GM12878 (cell line): ENCODE measurements at regions not wholly inside any gene's neighbourhood (a gene's known extent, or its start where the extent isn't known, plus 50 kb on each side); places are given as distances from the start of the nearest gene placed in this dataset.

ENCODE experiments used
- ATAC-seq: fragments of 200-7000 bp; cut with Tn5 transposase; 3 replicates; pipeline ENCODE4 v1.9.1; 2020; ENCODE audit warnings: mild to moderate bottlenecking, moderate library complexity
- BruUV-seq: library from RNA; stranded (reverse); fragments of 400-500 nt; replicated peaks from 2 replicates; lab custom pipeline; 2021; lab: Mats Ljungman, UMichigan
- CTCF ChIA-PET: fragments of 300-600 bp; sonication (Branson Sonifier 250); formaldehyde crosslinking; extraction: SDS; loops from one replicate; lab custom pipeline; 2021; ENCODE audit warnings: inconsistent platforms; lab: Yijun Ruan, JAX
- POLR2A ChIA-PET: fragments of 350-600 bp; formaldehyde crosslinking; extraction: SDS; loops from one replicate; lab custom pipeline; 2021; ENCODE audit warnings: inconsistent platforms; lab: Charles Lee
- RAD21 ChIA-PET: fragments of 300-600 bp; sonication (Branson Sonifier 250); formaldehyde crosslinking; loops from one replicate; lab custom pipeline; 2023; ENCODE audit warnings: antibody characterized with exemption; ENCODE audit not compliant: unreplicated experiment; lab: Charles Lee
- SMC1A ChIA-PET: fragments of 300-600 bp; sonication (Branson Sonifier 250); formaldehyde crosslinking; loops from one replicate; lab custom pipeline; 2023; ENCODE audit not compliant: unreplicated experiment, uncharacterized antibody; lab: Charles Lee
- DNase-seq: peaks from one replicate; pipeline ENCODE4 v3.0.0-alpha.2; 2011; ENCODE audit warnings: low read depth, low spot score
- FAIRE-seq: peaks from 3 replicates; lab custom pipeline; 2011; peaks lifted over from hg19 to GRCh38; lab: Jason Lieb, UNC
- H2AFZ ChIP-seq: 2 replicates; pipeline ENCODE4 v1.6.0; 2011; ENCODE audit warnings: low read depth, low read length, control low read depth; ENCODE audit not compliant: control insufficient read depth
- H3K27ac ChIP-seq: 2 replicates; pipeline ENCODE4 v1.5.1; 2011; ENCODE audit warnings: control low read depth; ENCODE audit not compliant: control insufficient read depth, insufficient read depth
- H3K27me3 ChIP-seq, 2 experiments: replicated peaks in 1 of 2; 2 replicates each; pipeline versions ENCODE4 v1.6.0 to v1.6.1; 2011; ENCODE audit warnings: low read length in 1 of 2; ENCODE audit not compliant: control insufficient read depth in 2 of 2, insufficient read depth in 2 of 2
- H3K36me3 ChIP-seq, 2 experiments: 2 replicates each; pipeline ENCODE4 v1.5.1; 2011; ENCODE audit warnings: low read length in 1 of 2; ENCODE audit not compliant: control insufficient read depth in 2 of 2, insufficient read depth in 2 of 2
- H3K4me1 ChIP-seq: 2 replicates; pipeline ENCODE4 v1.6.1; 2011; ENCODE audit warnings: mild to moderate bottlenecking, low read length, moderate library complexity, mixed read lengths; ENCODE audit not compliant: control insufficient read depth, insufficient read depth
- H3K4me2 ChIP-seq: 2 replicates; pipeline ENCODE4 v1.6.0; 2011; ENCODE audit warnings: control low read depth; ENCODE audit not compliant: control insufficient read depth, insufficient read depth
- H3K4me3 ChIP-seq: fragments of 200-600 bp; sonication (generic); 2 replicates; pipeline ENCODE4 v1.5.1; 2016
- H3K79me2 ChIP-seq: 2 replicates; pipeline ENCODE4 v1.6.0; 2011; ENCODE audit warnings: low read length; ENCODE audit not compliant: control insufficient read depth, insufficient read depth
- H3K9ac ChIP-seq: 2 replicates; pipeline ENCODE4 v1.8.0; 2011; ENCODE audit warnings: low read length, control low read depth, mixed read lengths; ENCODE audit not compliant: control insufficient read depth, insufficient read depth
- H3K9me3 ChIP-seq: replicated peaks from 3 replicates; pipeline ENCODE4 v1.5.1; 2011; ENCODE audit warnings: mild to moderate bottlenecking, low read length; ENCODE audit not compliant: control insufficient read depth, insufficient read depth
- H4K20me1 ChIP-seq: 2 replicates; pipeline ENCODE4 v1.6.0; 2011; ENCODE audit not compliant: control insufficient read depth, insufficient read depth
- HDAC2 ChIP-seq: fragments of 200-600 bp; sonication (generic); IDR thresholded peaks from 2 replicates; pipeline ENCODE4 v1.6.1; 2017
- IKZF2 ChIP-seq, 2 experiments: fragments of 450-650 bp; IDR thresholded peaks; 2 replicates each; pipeline ENCODE4 v1.6.1; 2017; ENCODE audit warnings: mild to moderate bottlenecking in 2 of 2, moderate library complexity in 2 of 2
- MYB ChIP-seq: fragments of 150-350 bp; IDR thresholded peaks from 2 replicates; pipeline ENCODE4 v1.6.1; 2014; ENCODE audit warnings: mild to moderate bottlenecking, low read depth, low read length, borderline replicate concordance
- TARDBP ChIP-seq: IDR thresholded peaks from 2 replicates; pipeline ENCODE4 v1.6.1; 2016; ENCODE audit warnings: borderline replicate concordance
- TCF7 ChIP-seq: IDR thresholded peaks from 2 replicates; pipeline ENCODE4 v1.6.1; 2014; ENCODE audit warnings: antibody characterized with exemption, borderline replicate concordance
- WGBS: methylation state at CpG from one replicate; pipeline ENCODE4 v1.1.6; 2016; ENCODE audit warnings: low lambda C conversion rate; ENCODE audit not compliant: insufficient replicate concordance, insufficient coverage; ENCODE audit errors: missing lambda C conversion rate; 5-methylcytosine and 5-hydroxymethylcytosine counted together
- in situ Hi-C: fragments of 300-500 bp; cut with MboI; formaldehyde crosslinking; loops from 9 replicates; pipeline ENCODE4 v1.14.3; 2018; ENCODE audit warnings: mixed read lengths
- intact Hi-C: fragments of 100-400 bp; cut with micrococcal nuclease; formaldehyde crosslinking; loops from one replicate; pipeline ENCODE4 v1.14.2; 2022; ENCODE audit not compliant: unreplicated experiment
- TF ChIP-seq, protein P1 (sequence below): fragments of 450-650 bp; IDR thresholded peaks from 2 replicates; pipeline ENCODE4 v1.6.1; 2017; ENCODE audit warnings: mild to moderate bottlenecking, moderate library complexity
- TF ChIP-seq, protein P2 (sequence below): fragments of 450-650 bp; IDR thresholded peaks from 2 replicates; pipeline ENCODE4 v1.6.1; 2017; ENCODE audit warnings: mild to moderate bottlenecking, moderate library complexity
- TF ChIP-seq, protein P3 (sequence below): fragments of 450-650 bp; formaldehyde crosslinking; IDR thresholded peaks from 2 replicates; pipeline ENCODE4 v1.4.0; 2020; ENCODE audit warnings: mild to moderate bottlenecking, moderate library complexity

DNA sequence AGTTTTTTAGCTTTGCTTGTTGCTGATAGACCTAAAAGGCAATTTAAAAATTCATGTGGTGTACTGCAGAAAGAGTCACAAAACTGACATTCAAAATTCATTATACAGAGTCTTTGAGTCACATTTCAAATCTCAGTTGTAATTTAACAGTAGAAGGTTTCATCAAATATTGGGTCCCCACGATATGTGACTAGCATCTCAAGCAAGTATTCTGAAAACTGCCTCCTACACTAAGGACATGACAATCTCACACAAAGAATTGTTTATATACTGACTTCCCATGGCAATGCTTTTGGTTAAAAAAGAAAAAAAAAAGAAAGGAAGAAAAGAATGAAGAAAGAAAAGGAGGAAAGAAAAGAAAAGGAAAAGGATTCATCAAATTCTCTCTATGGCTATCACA is 62.1 kb upstream of the CTSO start:
- Histone ChIP-seq H3K4me2 (no peak overlapping the region), H4K20me1 (no peaks in the 10 kb centered on the region), H3K27me3 (no peaks in the 10 kb centered on the region; a peak in 2 of 4 replicates), H3K4me1 (no peaks in the 10 kb centered on the region), H3K36me3 (no peaks in the 10 kb centered on the region), H3K9ac (no peak overlapping the region), H3K27ac (no peak overlapping the region), H3K9me3 (no peaks in the 10 kb centered on the region), H2AFZ (no peak overlapping the region), H3K4me3 (no peak overlapping the region), H3K79me2 (no peaks in the 10 kb centered on the region)
- TF ChIP-seq TCF7 (no peak), TARDBP (no peak), IKZF2 (IDR thresholded peaks at IDR 0.05) (no peak), HDAC2 (no peak), MYB (no peak)
- TF ChIP-seq, protein P1, sequence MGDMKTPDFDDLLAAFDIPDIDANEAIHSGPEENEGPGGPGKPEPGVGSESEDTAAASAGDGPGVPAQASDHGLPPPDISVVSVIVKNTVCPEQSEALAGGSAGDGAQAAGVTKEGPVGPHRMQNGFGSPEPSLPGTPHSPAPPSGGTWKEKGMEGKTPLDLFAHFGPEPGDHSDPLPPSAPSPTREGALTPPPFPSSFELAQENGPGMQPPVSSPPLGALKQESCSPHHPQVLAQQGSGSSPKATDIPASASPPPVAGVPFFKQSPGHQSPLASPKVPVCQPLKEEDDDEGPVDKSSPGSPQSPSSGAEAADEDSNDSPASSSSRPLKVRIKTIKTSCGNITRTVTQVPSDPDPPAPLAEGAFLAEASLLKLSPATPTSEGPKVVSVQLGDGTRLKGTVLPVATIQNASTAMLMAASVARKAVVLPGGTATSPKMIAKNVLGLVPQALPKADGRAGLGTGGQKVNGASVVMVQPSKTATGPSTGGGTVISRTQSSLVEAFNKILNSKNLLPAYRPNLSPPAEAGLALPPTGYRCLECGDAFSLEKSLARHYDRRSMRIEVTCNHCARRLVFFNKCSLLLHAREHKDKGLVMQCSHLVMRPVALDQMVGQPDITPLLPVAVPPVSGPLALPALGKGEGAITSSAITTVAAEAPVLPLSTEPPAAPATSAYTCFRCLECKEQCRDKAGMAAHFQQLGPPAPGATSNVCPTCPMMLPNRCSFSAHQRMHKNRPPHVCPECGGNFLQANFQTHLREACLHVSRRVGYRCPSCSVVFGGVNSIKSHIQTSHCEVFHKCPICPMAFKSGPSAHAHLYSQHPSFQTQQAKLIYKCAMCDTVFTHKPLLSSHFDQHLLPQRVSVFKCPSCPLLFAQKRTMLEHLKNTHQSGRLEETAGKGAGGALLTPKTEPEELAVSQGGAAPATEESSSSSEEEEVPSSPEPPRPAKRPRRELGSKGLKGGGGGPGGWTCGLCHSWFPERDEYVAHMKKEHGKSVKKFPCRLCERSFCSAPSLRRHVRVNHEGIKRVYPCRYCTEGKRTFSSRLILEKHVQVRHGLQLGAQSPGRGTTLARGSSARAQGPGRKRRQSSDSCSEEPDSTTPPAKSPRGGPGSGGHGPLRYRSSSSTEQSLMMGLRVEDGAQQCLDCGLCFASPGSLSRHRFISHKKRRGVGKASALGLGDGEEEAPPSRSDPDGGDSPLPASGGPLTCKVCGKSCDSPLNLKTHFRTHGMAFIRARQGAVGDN, result no peak
- TF ChIP-seq, protein P2, sequence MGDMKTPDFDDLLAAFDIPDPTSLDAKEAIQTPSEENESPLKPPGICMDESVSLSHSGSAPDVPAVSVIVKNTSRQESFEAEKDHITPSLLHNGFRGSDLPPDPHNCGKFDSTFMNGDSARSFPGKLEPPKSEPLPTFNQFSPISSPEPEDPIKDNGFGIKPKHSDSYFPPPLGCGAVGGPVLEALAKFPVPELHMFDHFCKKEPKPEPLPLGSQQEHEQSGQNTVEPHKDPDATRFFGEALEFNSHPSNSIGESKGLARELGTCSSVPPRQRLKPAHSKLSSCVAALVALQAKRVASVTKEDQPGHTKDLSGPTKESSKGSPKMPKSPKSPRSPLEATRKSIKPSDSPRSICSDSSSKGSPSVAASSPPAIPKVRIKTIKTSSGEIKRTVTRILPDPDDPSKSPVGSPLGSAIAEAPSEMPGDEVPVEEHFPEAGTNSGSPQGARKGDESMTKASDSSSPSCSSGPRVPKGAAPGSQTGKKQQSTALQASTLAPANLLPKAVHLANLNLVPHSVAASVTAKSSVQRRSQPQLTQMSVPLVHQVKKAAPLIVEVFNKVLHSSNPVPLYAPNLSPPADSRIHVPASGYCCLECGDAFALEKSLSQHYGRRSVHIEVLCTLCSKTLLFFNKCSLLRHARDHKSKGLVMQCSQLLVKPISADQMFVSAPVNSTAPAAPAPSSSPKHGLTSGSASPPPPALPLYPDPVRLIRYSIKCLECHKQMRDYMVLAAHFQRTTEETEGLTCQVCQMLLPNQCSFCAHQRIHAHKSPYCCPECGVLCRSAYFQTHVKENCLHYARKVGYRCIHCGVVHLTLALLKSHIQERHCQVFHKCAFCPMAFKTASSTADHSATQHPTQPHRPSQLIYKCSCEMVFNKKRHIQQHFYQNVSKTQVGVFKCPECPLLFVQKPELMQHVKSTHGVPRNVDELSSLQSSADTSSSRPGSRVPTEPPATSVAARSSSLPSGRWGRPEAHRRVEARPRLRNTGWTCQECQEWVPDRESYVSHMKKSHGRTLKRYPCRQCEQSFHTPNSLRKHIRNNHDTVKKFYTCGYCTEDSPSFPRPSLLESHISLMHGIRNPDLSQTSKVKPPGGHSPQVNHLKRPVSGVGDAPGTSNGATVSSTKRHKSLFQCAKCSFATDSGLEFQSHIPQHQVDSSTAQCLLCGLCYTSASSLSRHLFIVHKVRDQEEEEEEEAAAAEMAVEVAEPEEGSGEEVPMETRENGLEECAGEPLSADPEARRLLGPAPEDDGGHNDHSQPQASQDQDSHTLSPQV, result no peak
- TF ChIP-seq, protein P3, sequence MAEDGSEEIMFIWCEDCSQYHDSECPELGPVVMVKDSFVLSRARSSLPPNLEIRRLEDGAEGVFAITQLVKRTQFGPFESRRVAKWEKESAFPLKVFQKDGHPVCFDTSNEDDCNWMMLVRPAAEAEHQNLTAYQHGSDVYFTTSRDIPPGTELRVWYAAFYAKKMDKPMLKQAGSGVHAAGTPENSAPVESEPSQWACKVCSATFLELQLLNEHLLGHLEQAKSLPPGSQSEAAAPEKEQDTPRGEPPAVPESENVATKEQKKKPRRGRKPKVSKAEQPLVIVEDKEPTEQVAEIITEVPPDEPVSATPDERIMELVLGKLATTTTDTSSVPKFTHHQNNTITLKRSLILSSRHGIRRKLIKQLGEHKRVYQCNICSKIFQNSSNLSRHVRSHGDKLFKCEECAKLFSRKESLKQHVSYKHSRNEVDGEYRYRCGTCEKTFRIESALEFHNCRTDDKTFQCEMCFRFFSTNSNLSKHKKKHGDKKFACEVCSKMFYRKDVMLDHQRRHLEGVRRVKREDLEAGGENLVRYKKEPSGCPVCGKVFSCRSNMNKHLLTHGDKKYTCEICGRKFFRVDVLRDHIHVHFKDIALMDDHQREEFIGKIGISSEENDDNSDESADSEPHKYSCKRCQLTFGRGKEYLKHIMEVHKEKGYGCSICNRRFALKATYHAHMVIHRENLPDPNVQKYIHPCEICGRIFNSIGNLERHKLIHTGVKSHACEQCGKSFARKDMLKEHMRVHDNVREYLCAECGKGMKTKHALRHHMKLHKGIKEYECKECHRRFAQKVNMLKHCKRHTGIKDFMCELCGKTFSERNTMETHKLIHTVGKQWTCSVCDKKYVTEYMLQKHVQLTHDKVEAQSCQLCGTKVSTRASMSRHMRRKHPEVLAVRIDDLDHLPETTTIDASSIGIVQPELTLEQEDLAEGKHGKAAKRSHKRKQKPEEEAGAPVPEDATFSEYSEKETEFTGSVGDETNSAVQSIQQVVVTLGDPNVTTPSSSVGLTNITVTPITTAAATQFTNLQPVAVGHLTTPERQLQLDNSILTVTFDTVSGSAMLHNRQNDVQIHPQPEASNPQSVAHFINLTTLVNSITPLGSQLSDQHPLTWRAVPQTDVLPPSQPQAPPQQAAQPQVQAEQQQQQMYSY (CRISPR knock-in tag), result no peak
- BruUV-seq, result no TSS peak
- CTCF ChIA-PET, result no interaction called here
- 0% methylated on average over 1 of the region's 1 CpG for WGBS
- POLR2A ChIA-PET, result no interaction called here
- in situ Hi-C loops (no loop called here), intact Hi-C loops (no loop called here)
- DNase-seq (no peak), ATAC-seq (no peak), FAIRE-seq (no peak)
- SMC1A ChIA-PET, result interaction anchor here (1.1 to 1.5 kb wide), 2 partner anchors 16 to 29 kb away, joined by 3 to 4 read pairs; no protein-coding TSS in a partner anchor
- RAD21 ChIA-PET, result no interaction called here
